HUES64 (cell line): ENCODE measurements at regions not wholly inside any gene's neighbourhood (a gene's known extent, or its start where the extent isn't known, plus 50 kb on each side); places are given as distances from the start of the nearest gene placed in this dataset.

ENCODE experiments used
- H3K27ac ChIP-seq: 2 replicates; pipeline ENCODE4 v1.7.0; 2013; ENCODE audit warnings: low read depth, low read length, inconsistent platforms
- H3K27me3 ChIP-seq: 2 replicates; pipeline ENCODE4 v1.6.1; 2013; ENCODE audit warnings: mild to moderate bottlenecking, low read length; ENCODE audit not compliant: insufficient read depth
- H3K36me3 ChIP-seq: 2 replicates; pipeline ENCODE4 v1.6.1; 2013; ENCODE audit warnings: mild to moderate bottlenecking, low read length; ENCODE audit not compliant: insufficient read depth
- H3K4me1 ChIP-seq: 2 replicates; pipeline ENCODE4 v1.6.1; 2013; ENCODE audit warnings: mild to moderate bottlenecking, low read length, moderate library complexity; ENCODE audit not compliant: insufficient read depth
- H3K4me3 ChIP-seq: 2 replicates; pipeline ENCODE4 v1.5.1; 2013; ENCODE audit warnings: mild to moderate bottlenecking, low read length, moderate library complexity
- H3K9ac ChIP-seq: 2 replicates; pipeline ENCODE4 v1.6.1; 2013; ENCODE audit warnings: mild to moderate bottlenecking, low read depth, low read length
- H3K9me3 ChIP-seq: 2 replicates; pipeline ENCODE4 v1.6.1; 2013; ENCODE audit warnings: low read depth, low read length; ENCODE audit not compliant: insufficient read depth
- WGBS: fragments of 150-250, 120-280 bp; methylation state at CpG from one replicate; pipeline ENCODE4 v1.1.7; 2013; ENCODE audit warnings: missing lambda C conversion rate; 5-methylcytosine and 5-hydroxymethylcytosine counted together

- no peak overlapping the region for H3K9ac ChIP-seq
- no peak overlapping the region for H3K4me3 ChIP-seq
- H3K36me3 ChIP-seq: no peaks in the 10 kb centered on the region
- H3K27me3 ChIP-seq: no peaks in the 10 kb centered on the region
- H3K27ac ChIP-seq: no peak overlapping the region
- WGBS: 90% methylated on average over 12 of the region's 12 CpGs
- H3K4me1 ChIP-seq: no peaks in the 10 kb centered on the region
- H3K9me3 ChIP-seq: no peaks in the 10 kb centered on the region
Measured at GRCh38 chr16:50996166-50996829, 154.8 kb downstream of the SALL1 start.

DNA sequence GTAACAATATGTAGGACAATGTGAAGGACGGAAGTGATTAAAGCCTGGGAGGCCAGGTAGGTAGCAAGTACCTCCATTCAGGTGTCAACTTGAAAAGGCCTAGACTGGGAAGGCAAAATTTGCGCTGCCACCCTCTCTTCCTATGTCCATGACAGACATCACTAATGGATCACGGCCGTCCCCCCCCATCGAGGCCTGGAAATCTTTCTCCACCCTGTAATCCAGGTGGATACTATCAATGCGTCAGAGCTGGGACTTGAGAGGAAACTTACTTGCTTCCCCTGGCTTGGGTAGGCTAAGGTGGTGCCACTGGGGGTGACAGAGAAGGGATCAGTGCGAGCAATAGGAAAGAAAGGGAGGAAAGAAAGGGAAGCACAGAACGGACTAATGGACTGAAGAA is 156.1 kb downstream of the SALL1 start:
- 92% methylated on average over 8 of the region's 8 CpGs for WGBS
- H3K27ac ChIP-seq: no peak overlapping the region
- no peak overlapping the region for H3K4me3 ChIP-seq
- H3K4me1 ChIP-seq: no peaks in the 10 kb centered on the region
- no peak overlapping the region for H3K9ac ChIP-seq
- H3K27me3 ChIP-seq: no peaks in the 10 kb centered on the region
- H3K36me3 ChIP-seq: no peaks in the 10 kb centered on the region
- no peaks in the 10 kb centered on the region for H3K9me3 ChIP-seq

DNA sequence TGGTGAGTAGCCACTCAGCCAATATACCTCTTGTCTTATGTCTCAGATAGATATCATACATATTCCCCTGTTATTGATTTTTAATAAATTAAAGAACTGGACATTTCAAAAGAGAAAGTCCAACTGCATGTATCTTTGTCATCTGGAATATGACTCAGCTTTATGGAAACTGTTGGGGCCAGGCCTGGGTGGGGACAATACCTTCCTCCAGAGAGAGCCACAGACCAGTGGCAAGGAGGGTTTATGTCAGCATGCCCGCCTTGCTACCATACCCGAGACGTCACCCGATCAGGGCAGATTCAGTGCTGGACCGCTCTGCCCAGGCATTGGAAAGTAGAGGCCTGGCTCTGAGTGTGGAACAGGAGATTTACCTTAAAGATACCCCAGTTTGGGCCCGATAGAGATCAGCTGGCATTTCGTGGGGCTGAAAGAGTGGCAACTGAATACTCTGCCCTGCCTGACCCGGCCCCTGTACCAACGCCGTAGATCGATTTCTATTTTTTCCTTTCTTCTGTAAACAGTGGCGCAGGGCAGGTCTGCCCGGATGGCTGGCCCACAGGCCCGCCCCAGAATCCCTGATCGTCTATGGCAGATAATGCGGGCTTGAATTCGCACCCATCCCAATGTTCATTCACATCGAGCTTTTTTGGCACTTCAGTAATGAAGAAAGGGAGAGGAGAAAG is 158.6 kb downstream of the SALL1 start:
- Histone ChIP-seq H3K27me3 (no peaks in the 10 kb centered on the region), H3K4me1 (no peaks in the 10 kb centered on the region), H3K27ac (no peak overlapping the region), H3K9me3 (no peaks in the 10 kb centered on the region), H3K4me3 (no peak overlapping the region), H3K9ac (no peak overlapping the region), H3K36me3 (no peaks in the 10 kb centered on the region)
- WGBS: 96% methylated on average over 18 of the region's 18 CpGs

- Histone ChIP-seq H3K27ac (no peak overlapping the region), H3K27me3 (no peaks in the 10 kb centered on the region), H3K36me3 (no peaks in the 10 kb centered on the region), H3K9ac (no peak overlapping the region), H3K9me3 (no peaks in the 10 kb centered on the region), H3K4me1 (no peaks in the 10 kb centered on the region), H3K4me3 (no peak overlapping the region)
- WGBS: 91% methylated on average over 13 of the region's 13 CpGs
Measured at GRCh38 chr16:50991436-50991835, 159.6 kb downstream of the SALL1 start.

DNA sequence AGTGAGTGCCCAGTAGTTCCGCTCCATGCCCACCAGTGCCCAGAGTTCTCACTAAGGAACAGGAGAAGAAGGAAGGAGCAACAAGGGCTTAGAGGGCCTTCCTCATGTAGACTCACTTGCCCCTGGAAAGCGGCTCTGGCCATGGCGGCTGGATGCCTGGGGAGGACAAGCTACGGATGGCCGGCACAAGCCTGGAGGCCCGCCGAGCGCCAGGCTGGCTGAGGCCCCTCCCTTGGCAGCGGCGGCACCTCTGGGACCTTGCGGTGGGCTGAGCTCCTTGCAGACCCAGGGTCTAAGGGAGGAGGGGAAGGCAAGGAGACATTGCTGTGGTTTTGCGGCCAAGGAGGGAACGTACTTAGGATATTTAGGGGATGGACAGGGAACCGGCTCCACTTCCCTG is 160.1 kb downstream of the SALL1 start:
- H3K27me3 ChIP-seq: no peaks in the 10 kb centered on the region
- no peak overlapping the region for H3K27ac ChIP-seq
- no peaks in the 10 kb centered on the region for H3K9me3 ChIP-seq
- H3K9ac ChIP-seq: no peak overlapping the region
- no peaks in the 10 kb centered on the region for H3K36me3 ChIP-seq
- 96% methylated on average over 14 of the region's 14 CpGs for WGBS
- H3K4me3 ChIP-seq: no peak overlapping the region
- H3K4me1 ChIP-seq: no peaks in the 10 kb centered on the region

- H3K4me1 ChIP-seq: no peaks in the 10 kb centered on the region
- H3K36me3 ChIP-seq: no peaks in the 10 kb centered on the region
- no peak overlapping the region for H3K9ac ChIP-seq
- WGBS: 95% methylated on average over 1 of the region's 1 CpG
- no peak overlapping the region for H3K4me3 ChIP-seq
- no peaks in the 10 kb centered on the region for H3K27me3 ChIP-seq
- H3K27ac ChIP-seq: no peak overlapping the region
- no peaks in the 10 kb centered on the region for H3K9me3 ChIP-seq
Measured at GRCh38 chr16:50989047-50989446, 162.0 kb downstream of the SALL1 start.

- H3K4me3 ChIP-seq: no peak overlapping the region
- H3K36me3 ChIP-seq: no peaks in the 10 kb centered on the region
- no peak overlapping the region for H3K27ac ChIP-seq
- WGBS: 58% methylated on average over 3 of the region's 3 CpGs
- H3K4me1 ChIP-seq: no peaks in the 10 kb centered on the region
- no peaks in the 10 kb centered on the region for H3K27me3 ChIP-seq
- H3K9ac ChIP-seq: no peak overlapping the region
- H3K9me3 ChIP-seq: no peaks in the 10 kb centered on the region
Measured at GRCh38 chr16:50988441-50988840, 162.6 kb downstream of the SALL1 start.

DNA sequence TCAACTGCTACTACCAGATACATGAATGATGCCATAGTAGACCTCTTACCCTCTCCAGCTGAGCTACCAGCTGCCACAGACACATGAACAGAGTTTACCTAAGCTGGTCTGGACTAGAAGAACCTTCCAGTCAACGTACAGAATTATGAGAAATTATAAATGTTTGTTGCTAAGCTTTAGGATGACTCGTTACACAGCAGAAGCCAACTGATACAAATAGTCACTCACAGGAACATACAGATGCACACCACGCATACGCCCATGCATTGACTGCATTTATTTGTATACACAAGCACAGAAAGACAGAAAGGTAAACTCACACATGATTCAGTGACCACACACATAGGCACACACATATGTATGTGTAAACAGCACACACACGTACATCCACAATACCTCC is 164.6 kb downstream of the SALL1 start:
- Histone ChIP-seq H3K27ac (no peak overlapping the region), H3K4me3 (no peak overlapping the region), H3K9ac (no peak overlapping the region), H3K36me3 (no peaks in the 10 kb centered on the region), H3K4me1 (no peaks in the 10 kb centered on the region), H3K27me3 (no peaks in the 10 kb centered on the region), H3K9me3 (no peaks in the 10 kb centered on the region)
- 73% methylated on average over 5 of the region's 5 CpGs for WGBS

- H3K4me3 ChIP-seq: no peak overlapping the region
- H3K27ac ChIP-seq: no peak overlapping the region
- H3K9me3 ChIP-seq: no peaks in the 10 kb centered on the region
- WGBS: 90% methylated on average over 2 of the region's 2 CpGs
- no peak overlapping the region for H3K9ac ChIP-seq
- no peaks in the 10 kb centered on the region for H3K36me3 ChIP-seq
- no peaks in the 10 kb centered on the region for H3K27me3 ChIP-seq
- no peaks in the 10 kb centered on the region for H3K4me1 ChIP-seq
Measured at GRCh38 chr16:50985733-50986132, 165.3 kb downstream of the SALL1 start.

DNA sequence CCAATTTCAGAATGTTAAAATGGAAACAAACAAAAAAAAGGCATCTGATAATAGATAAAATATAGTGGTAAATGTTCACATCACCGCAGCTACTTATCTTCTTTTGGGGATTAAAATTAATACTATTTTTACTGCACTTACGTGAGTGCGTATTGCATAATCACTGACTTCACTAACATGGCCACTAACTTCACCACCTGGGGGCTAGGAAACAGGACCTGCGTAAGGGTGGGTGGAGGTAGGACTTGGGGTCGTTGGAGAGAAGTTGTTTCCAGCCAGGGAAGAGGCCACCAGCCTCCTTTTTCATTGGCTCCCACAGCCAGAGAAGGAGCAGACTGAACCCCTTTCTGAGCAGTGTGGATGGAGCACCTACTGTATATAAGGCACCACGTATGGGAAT is 166.4 kb downstream of the SALL1 start:
- no peak overlapping the region for H3K27ac ChIP-seq
- no peaks in the 10 kb centered on the region for H3K4me1 ChIP-seq
- no peak overlapping the region for H3K4me3 ChIP-seq
- H3K27me3 ChIP-seq: no peaks in the 10 kb centered on the region
- no peaks in the 10 kb centered on the region for H3K9me3 ChIP-seq
- H3K36me3 ChIP-seq: no peaks in the 10 kb centered on the region
- H3K9ac ChIP-seq: no peak overlapping the region
- 80% methylated on average over 3 of the region's 6 CpGs for WGBS

GRCh38 chr16:50982808-50983207 is 168.3 kb downstream of the SALL1 start:
- H3K9ac ChIP-seq: no peak overlapping the region
- H3K27me3 ChIP-seq: no peaks in the 10 kb centered on the region
- H3K4me3 ChIP-seq: no peak overlapping the region
- no peak overlapping the region for H3K27ac ChIP-seq
- no peaks in the 10 kb centered on the region for H3K9me3 ChIP-seq
- H3K36me3 ChIP-seq: no peaks in the 10 kb centered on the region
- H3K4me1 ChIP-seq: no peaks in the 10 kb centered on the region

GRCh38 chr16:50981951-50982350 is 169.1 kb downstream of the SALL1 start:
- H3K9ac ChIP-seq: no peak overlapping the region
- no peak overlapping the region for H3K4me3 ChIP-seq
- no peaks in the 10 kb centered on the region for H3K27me3 ChIP-seq
- H3K4me1 ChIP-seq: no peaks in the 10 kb centered on the region
- 92% methylated on average over 6 of the region's 6 CpGs for WGBS
- H3K9me3 ChIP-seq: no peaks in the 10 kb centered on the region
- H3K27ac ChIP-seq: no peak overlapping the region
- no peaks in the 10 kb centered on the region for H3K36me3 ChIP-seq
